ENCODE measurements at regions not wholly inside any gene's neighbourhood (a gene's known extent, or its start where the extent isn't known, plus 50 kb on each side); places are given as distances from the start of the nearest gene placed in this dataset.

- no peak for DNase-seq
Observed at GRCh38 chr11:38256436-38256835, 1658.4 kb upstream of the RAG2 start.

- no peak for DNase-seq
Observed at GRCh38 chr11:38254913-38255312, 1656.9 kb upstream of the RAG2 start.

GRCh38 chr11:38252620-38253019, 1654.6 kb upstream of the RAG2 start:
- no peak for DNase-seq

GRCh38 chr11:38246451-38246850, 1648.4 kb upstream of the RAG2 start:
- DNase-seq = no peak

- no peak for DNase-seq
Observed at GRCh38 chr11:38226684-38227083, 1628.6 kb upstream of the RAG2 start.

GRCh38 chr11:38221295-38221694, 1623.3 kb upstream of the RAG2 start:
- DNase-seq = no peak

- no peak for DNase-seq
Observed at GRCh38 chr11:38219636-38220035, 1621.6 kb upstream of the RAG2 start.

GRCh38 chr11:38208951-38209350, 1610.9 kb upstream of the RAG2 start:
- no peak for DNase-seq

GRCh38 chr11:38206663-38207062, 1608.6 kb upstream of the RAG2 start:
- no peak for DNase-seq

- DNase-seq = no peak
Observed at GRCh38 chr11:38191101-38191500, 1593.1 kb upstream of the RAG2 start.

- DNase-seq = no peak
Observed at GRCh38 chr11:38182126-38182866, 1584.3 kb upstream of the RAG2 start.

GRCh38 chr11:38176686-38177322, 1578.8 kb upstream of the RAG2 start:
- no peak for DNase-seq

GRCh38 chr11:38173676-38174075, 1575.6 kb upstream of the RAG2 start:
- DNase-seq = no peak

GRCh38 chr11:38169286-38169685, 1571.2 kb upstream of the RAG2 start:
- DNase-seq = no peak

GRCh38 chr11:38163526-38163925, 1565.5 kb upstream of the RAG2 start:
- no peak for DNase-seq

GRCh38 chr11:38160433-38160832, 1562.4 kb upstream of the RAG2 start:
- no peak for DNase-seq

GRCh38 chr11:38159038-38159437, 1561.0 kb upstream of the RAG2 start:
- DNase-seq = no peak

GRCh38 chr11:38156495-38157146, 1558.6 kb upstream of the RAG2 start:
- no peak for DNase-seq

GRCh38 chr11:38155856-38156255, 1557.8 kb upstream of the RAG2 start:
- DNase-seq = no peak

GRCh38 chr11:38153985-38154384, 1555.9 kb upstream of the RAG2 start:
- DNase-seq = no peak

GRCh38 chr11:38143852-38144251, 1545.8 kb upstream of the RAG2 start:
- no peak for DNase-seq

GRCh38 chr11:38138972-38139371, 1540.9 kb upstream of the RAG2 start:
- DNase-seq = no peak

GRCh38 chr11:38136887-38137286, 1538.9 kb upstream of the RAG2 start:
- DNase-seq = no peak

GRCh38 chr11:38131535-38131934, 1533.5 kb upstream of the RAG2 start:
- DNase-seq = no peak
